ENCODE measurements at regions not wholly inside any gene's neighbourhood (a gene's known extent, or its start where the extent isn't known, plus 50 kb on each side); places are given as distances from the start of the nearest gene placed in this dataset.

DNA sequence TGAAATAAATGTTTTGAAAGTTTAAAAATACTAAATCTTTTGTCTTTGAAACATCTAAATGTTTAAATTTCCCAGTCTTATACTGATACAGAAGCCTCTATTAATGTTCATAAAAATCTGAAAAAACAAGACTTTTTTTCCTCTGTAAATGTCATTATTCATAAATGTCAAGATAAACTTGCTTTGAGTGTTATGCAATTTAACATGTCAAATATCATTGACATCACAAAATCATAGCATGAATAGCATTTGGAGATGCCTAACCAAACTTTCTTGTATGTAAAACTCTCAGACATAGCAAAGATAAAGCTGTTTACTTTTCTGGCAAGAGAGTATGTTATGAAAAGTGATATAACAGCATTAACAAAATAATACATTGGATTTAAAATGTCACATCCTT, 128.0 kb upstream of the CDH19 start:
- Histone ChIP-seq H4K20me1 (ENCODE audit: control insufficient read depth, insufficient read depth, insufficient read length) (no peaks in the 10 kb centered on the region), H3K23ac (ENCODE audit: insufficient read length, low read depth, low read length) (no peak overlapping the region), H4K8ac (replicated peaks; ENCODE audit: insufficient read length, low read depth, low read length) (no peak overlapping the region), H2AFZ (ENCODE audit: low read length) (no peak overlapping the region), H3K14ac (ENCODE audit: insufficient read depth, low read length) (no peak overlapping the region), H2AK5ac (ENCODE audit: insufficient read length, low read length) (no peak overlapping the region), H3K79me2 (ENCODE audit: insufficient read depth, low read length) (no peaks in the 10 kb centered on the region), H3K27me3 (ENCODE audit: insufficient read depth, low read length) (no peaks in the 10 kb centered on the region), H3K9me3 (ENCODE audit: control insufficient read depth, low read depth, low read length) (no peaks in the 10 kb centered on the region), H3K56ac (ENCODE audit: insufficient read length, low read depth, low read length) (no peak overlapping the region), H3K79me1 (ENCODE audit: insufficient read depth, low read depth, low read length, poor library complexity, severe bottlenecking) (no peaks in the 10 kb centered on the region), H4K91ac (ENCODE audit: insufficient read length, low read depth, low read length) (no peak overlapping the region), H3K9ac (ENCODE audit: extremely low read depth, insufficient read length, low read length) (no peak overlapping the region), H3K4ac (ENCODE audit: low read depth, low read length) (no peak overlapping the region), H3T11ph (ENCODE audit: low read length) (no peak overlapping the region), H3K18ac (ENCODE audit: insufficient read length, low read depth, low read length) (no peak overlapping the region), H2BK120ac (ENCODE audit: low read depth, low read length, poor library complexity, severe bottlenecking) (no peak overlapping the region), H3K23me2 (ENCODE audit: insufficient read length, low read depth, low read length, poor library complexity, severe bottlenecking) (no peaks in the 10 kb centered on the region), H3K4me2 (ENCODE audit: insufficient read depth, insufficient read length, low read length) (no peak overlapping the region), H3K27ac (ENCODE audit: insufficient read length, low read depth, low read length) (no peak overlapping the region), H2BK12ac (ENCODE audit: insufficient read length, low read depth, low read length) (no peak overlapping the region), H4K5ac (ENCODE audit: insufficient read length, low read depth, low read length) (no peak overlapping the region), H3K4me1 (ENCODE audit: insufficient read depth, low read length) (no peaks in the 10 kb centered on the region), H2BK5ac (ENCODE audit: insufficient read length, low read length) (no peak overlapping the region), H2BK15ac (ENCODE audit: low read depth, low read length) (no peak overlapping the region), H2BK20ac (ENCODE audit: low read depth, low read length, poor library complexity, severe bottlenecking) (no peak overlapping the region)
- peaks cover 3 to 5% of the 10 kb centered on the region in 2 experiments; a peak in 2 of 4 replicates for H3K4me1 Mint-ChIP-seq
- TF ChIP-seq, protein P1, sequence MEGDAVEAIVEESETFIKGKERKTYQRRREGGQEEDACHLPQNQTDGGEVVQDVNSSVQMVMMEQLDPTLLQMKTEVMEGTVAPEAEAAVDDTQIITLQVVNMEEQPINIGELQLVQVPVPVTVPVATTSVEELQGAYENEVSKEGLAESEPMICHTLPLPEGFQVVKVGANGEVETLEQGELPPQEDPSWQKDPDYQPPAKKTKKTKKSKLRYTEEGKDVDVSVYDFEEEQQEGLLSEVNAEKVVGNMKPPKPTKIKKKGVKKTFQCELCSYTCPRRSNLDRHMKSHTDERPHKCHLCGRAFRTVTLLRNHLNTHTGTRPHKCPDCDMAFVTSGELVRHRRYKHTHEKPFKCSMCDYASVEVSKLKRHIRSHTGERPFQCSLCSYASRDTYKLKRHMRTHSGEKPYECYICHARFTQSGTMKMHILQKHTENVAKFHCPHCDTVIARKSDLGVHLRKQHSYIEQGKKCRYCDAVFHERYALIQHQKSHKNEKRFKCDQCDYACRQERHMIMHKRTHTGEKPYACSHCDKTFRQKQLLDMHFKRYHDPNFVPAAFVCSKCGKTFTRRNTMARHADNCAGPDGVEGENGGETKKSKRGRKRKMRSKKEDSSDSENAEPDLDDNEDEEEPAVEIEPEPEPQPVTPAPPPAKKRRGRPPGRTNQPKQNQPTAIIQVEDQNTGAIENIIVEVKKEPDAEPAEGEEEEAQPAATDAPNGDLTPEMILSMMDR (conservative IDR thresholded peaks at IDR 0.05): no peak
- no peak overlapping the region for H3K4me3 Mint-ChIP-seq
- H3K36me3 Mint-ChIP-seq (ENCODE audit: insufficient read depth in 1 of 3, low read depth in 3 of 3): no peaks in the 10 kb centered on the region
- no peak for DNase-seq
- H3K27ac Mint-ChIP-seq: no peak overlapping the region
- peaks cover 1% of the 10 kb centered on the region; the same call in 1 of the 2 replicates for H3K27me3 Mint-ChIP-seq (ENCODE audit: low read depth)
- H3K9me3 Mint-ChIP-seq: no peaks in the 10 kb centered on the region; a peak in 1 of 5 replicates
